Uterus (tissue), 3 donors: ENCODE measurements at regions not wholly inside any gene's neighbourhood (a gene's known extent, or its start where the extent isn't known, plus 50 kb on each side); places are given as distances from the start of the nearest gene placed in this dataset.
A peak's percentile ranks its signal among the peaks of the same experiment; 100 is the strongest.

ENCODE experiments used
- DNase-seq, 2 donors: peaks; one replicate each; pipeline ENCODE4 v3.0.0-alpha.2; 2019 to 2020
- H3K27ac ChIP-seq, 2 donors: fragments of 200-600 bp; sonication (generic); 1 replicate in 1 of 2; 2 replicates in 1 of 2; pipeline ENCODE4 v1.5.1; 2016 to 2018
- H3K27me3 ChIP-seq, 2 donors: fragments of 200-600 bp; sonication (generic); one replicate each; pipeline ENCODE4 v1.5.1; 2018 to 2019; ENCODE audit warnings: control low read depth in 1 of 2
- H3K36me3 ChIP-seq, 2 donors: fragments of 200-600 bp; sonication (generic); one replicate each; pipeline ENCODE4 v1.5.1; 2019; ENCODE audit warnings: control low read depth in 1 of 2
- H3K4me1 ChIP-seq, 2 donors: fragments of 200-600 bp; sonication (generic); one replicate each; pipeline ENCODE4 v1.5.1; 2018 to 2019; ENCODE audit warnings: control low read depth in 1 of 2
- H3K4me3 ChIP-seq, 2 donors: fragments of 200-600 bp; sonication (generic); 1 replicate in 1 of 2; 2 replicates in 1 of 2; pipeline ENCODE4 v1.5.1; 2018 to 2019; ENCODE audit warnings: mild to moderate bottlenecking in 1 of 2
- H3K9me3 ChIP-seq, 2 donors: fragments of 200-600 bp; sonication (generic); one replicate each; pipeline ENCODE4 v1.5.1; 2019; ENCODE audit warnings: control low read depth in 1 of 2
- CTCF ChIP-seq, 4 experiments: fragments of 200-600 bp in 2 of 4; fragments of 450-650 bp in 2 of 4; sonication (generic) in 2 of 4; IDR thresholded peaks; one replicate each; pipeline ENCODE4 v1.5.1; 2016 to 2019; ENCODE audit warnings: antibody characterized with exemption in 4 of 4, mild to moderate bottlenecking in 2 of 4, moderate library complexity in 1 of 4
- POLR2A ChIP-seq, 2 donors: fragments of 450-650 bp; IDR thresholded peaks; one replicate each; pipeline ENCODE4 v1.6.1; 2016; ENCODE audit warnings: antibody characterized with exemption in 2 of 2, mild to moderate bottlenecking in 1 of 2, moderate library complexity in 1 of 2
- intact Hi-C: fragments of 100-400 bp; cut with DNase I; formaldehyde crosslinking; loops from one replicate; pipeline ENCODE4 v1.15.1; 2023; ENCODE audit warnings: low total_unique reads
- donor health status: DM: yes; HTN: yes; CAD: no.

- intact Hi-C loops: no loop called here
- DNase-seq: no peak
- no peaks in the 10 kb centered on the region for H3K36me3 ChIP-seq
- no peak overlapping the region for H3K4me3 ChIP-seq
- no peaks in the 10 kb centered on the region for H3K9me3 ChIP-seq
- no peak overlapping the region for H3K27ac ChIP-seq
- H3K27me3 ChIP-seq: no peaks in the 10 kb centered on the region
- TF ChIP-seq POLR2A (IDR thresholded peaks at IDR 0.05): no peak
- TF ChIP-seq CTCF (IDR thresholded peaks at IDR 0.05): peak; percentile 61 to 69 (median 64)
- no peaks in the 10 kb centered on the region for H3K4me1 ChIP-seq
Observed at GRCh38 chr18:11553098-11553940, 56.1 kb upstream of the SLC35G4 start.

- intact Hi-C loops: no loop called here
- no peak for DNase-seq
- no peak overlapping the region for H3K27ac ChIP-seq
Observed at GRCh38 chr18:11548916-11549551, 60.4 kb upstream of the SLC35G4 start.

DNA sequence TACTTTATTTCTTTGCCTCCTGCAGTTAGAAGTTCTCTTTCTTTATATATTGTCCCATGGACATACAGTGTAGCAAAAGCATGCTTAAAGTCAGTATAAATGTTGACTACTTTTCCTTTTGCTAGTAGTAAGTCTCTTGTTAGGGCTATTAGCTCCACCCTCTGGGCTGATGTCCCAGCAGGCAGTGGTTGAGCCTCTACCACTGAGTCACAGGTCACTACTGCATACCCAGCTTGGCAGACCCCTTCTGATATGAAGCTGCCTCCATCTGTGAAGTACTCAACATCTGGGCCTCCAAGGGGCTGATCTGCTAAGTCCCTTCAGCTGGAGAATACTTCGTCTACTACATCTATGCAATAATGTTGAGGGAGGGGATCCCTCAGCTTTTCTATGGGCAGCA is 61.0 kb upstream of the SLC35G4 start:
- H3K9me3 ChIP-seq: peaks cover 0 to 8% of the 10 kb centered on the region in 2 donors
- no peak for DNase-seq
- no peak overlapping the region for H3K4me3 ChIP-seq
- H3K27ac ChIP-seq: no peak overlapping the region
- no peaks in the 10 kb centered on the region for H3K27me3 ChIP-seq
- intact Hi-C loops: no loop called here
- H3K4me1 ChIP-seq: no peaks in the 10 kb centered on the region
- H3K36me3 ChIP-seq: no peaks in the 10 kb centered on the region
- TF ChIP-seq POLR2A (IDR thresholded peaks at IDR 0.05): no peak
- TF ChIP-seq CTCF (IDR thresholded peaks at IDR 0.05): no peak

More at GRCh38 chr18:11548916-11549551, 60.4 kb upstream of the SLC35G4 start:
- Histone ChIP-seq H3K36me3 (no peaks in the 10 kb centered on the region), H3K9me3 (peaks cover 0 to 2% of the 10 kb centered on the region in 2 donors), H3K4me3 (no peak overlapping the region), H3K4me1 (no peaks in the 10 kb centered on the region), H3K27me3 (no peaks in the 10 kb centered on the region)
- TF ChIP-seq POLR2A (IDR thresholded peaks at IDR 0.05): no peak
- no peak for TF ChIP-seq CTCF (IDR thresholded peaks at IDR 0.05)

DNA sequence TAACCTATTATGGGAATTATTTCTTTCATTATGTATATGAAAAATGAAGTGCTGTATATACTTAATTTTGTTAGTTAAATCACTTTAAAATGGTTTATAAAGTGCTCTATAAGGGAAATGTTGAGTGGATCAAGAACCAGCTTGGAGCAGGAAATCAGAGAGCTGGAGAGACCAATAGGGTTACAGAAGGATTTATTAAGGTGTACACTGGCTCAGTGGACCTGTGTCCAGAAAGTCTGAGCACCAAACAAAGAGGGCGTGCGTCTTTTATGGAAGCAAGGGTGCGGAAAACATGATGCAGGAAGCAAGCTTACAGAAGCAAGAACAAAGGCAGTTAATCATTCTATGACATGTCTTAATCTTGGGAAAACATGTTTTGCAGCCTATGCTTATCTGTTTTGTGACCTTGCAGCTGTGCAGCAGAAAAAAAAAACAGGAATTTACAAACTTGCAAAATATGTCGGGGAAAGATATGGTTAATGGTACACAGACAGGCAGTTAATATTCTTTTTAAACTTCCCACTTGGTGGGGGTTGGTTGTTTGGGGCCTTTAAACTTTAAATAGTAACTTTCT is 65.2 kb upstream of the SLC35G4 start:
- TF ChIP-seq POLR2A (IDR thresholded peaks at IDR 0.05): no peak
- TF ChIP-seq CTCF (IDR thresholded peaks at IDR 0.05): no peak
- no peaks in the 10 kb centered on the region for H3K36me3 ChIP-seq

DNA sequence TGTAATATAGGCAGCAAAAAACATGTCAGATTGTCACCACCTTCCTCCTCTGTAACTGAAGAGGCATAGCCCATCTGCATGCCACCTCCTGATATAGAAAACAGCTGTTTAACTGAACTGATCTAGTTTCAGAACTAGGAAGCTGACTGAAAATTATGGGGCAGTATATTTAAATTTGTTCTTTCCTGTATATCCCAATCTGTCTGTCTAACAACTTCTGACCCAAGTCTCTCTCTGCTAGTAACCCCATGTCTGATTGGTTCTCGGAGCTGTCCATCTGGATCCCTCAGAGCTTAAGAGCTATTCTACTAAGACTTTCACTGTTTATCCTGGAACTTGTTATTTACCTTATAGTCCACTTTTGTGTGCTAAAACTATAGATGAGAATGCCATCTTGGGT is 68.2 kb upstream of the SLC35G4 start:
- H3K4me3 ChIP-seq: no peak overlapping the region
- H3K9me3 ChIP-seq: peaks cover 0 to 8% of the 10 kb centered on the region in 2 donors
- DNase-seq: no peak
- TF ChIP-seq POLR2A (IDR thresholded peaks at IDR 0.05) (no peak), CTCF (IDR thresholded peaks at IDR 0.05) (no peak)
- H3K36me3 ChIP-seq: no peaks in the 10 kb centered on the region
- no peaks in the 10 kb centered on the region for H3K4me1 ChIP-seq
- H3K27me3 ChIP-seq: no peaks in the 10 kb centered on the region
- intact Hi-C loops: no loop called here
- H3K27ac ChIP-seq: no peak overlapping the region

More for the DNA sequence above, 65.2 kb upstream of the SLC35G4 start:
- H3K27ac ChIP-seq: no peak overlapping the region
- H3K4me3 ChIP-seq: no peak overlapping the region
- no peak for DNase-seq
- intact Hi-C loops: no loop called here
- H3K27me3 ChIP-seq: no peaks in the 10 kb centered on the region
- no peaks in the 10 kb centered on the region for H3K4me1 ChIP-seq
- peaks cover 0 to 8% of the 10 kb centered on the region in 2 donors for H3K9me3 ChIP-seq
